ENCODE measurements at regions not wholly inside any gene's neighbourhood (a gene's known extent, or its start where the extent isn't known, plus 50 kb on each side); places are given as distances from the start of the nearest gene placed in this dataset.

- DNase-seq (ENCODE audit: low read depth) = no peak
- H3K4me3 ChIP-seq (ENCODE audit: low read depth, low read length) = no peak overlapping the region
Measured at GRCh38 chr14:101456246-101457175, 104.8 kb upstream of the DIO3 start.

- no peak overlapping the region for H3K4me3 ChIP-seq (ENCODE audit: low read depth, low read length)
- no peak for DNase-seq (ENCODE audit: low read depth)
Measured at GRCh38 chr14:101457301-101457935, 103.9 kb upstream of the DIO3 start.

- no peak for DNase-seq (ENCODE audit: low read depth)
Measured at GRCh38 chr14:101457936-101458740, 103.2 kb upstream of the DIO3 start.

GRCh38 chr14:101458741-101459550 lies 102.3 kb upstream of the DIO3 start:
- no peak overlapping the region for H3K4me3 ChIP-seq (ENCODE audit: low read depth, low read length)
- no peak for DNase-seq (ENCODE audit: low read depth)

More at GRCh38 chr14:101457936-101458740, 103.2 kb upstream of the DIO3 start:
- H3K4me3 ChIP-seq (ENCODE audit: low read depth, low read length) = no peak overlapping the region

GRCh38 chr14:101459551-101459900 lies 101.8 kb upstream of the DIO3 start:
- no peak for DNase-seq (ENCODE audit: low read depth)
- no peak overlapping the region for H3K4me3 ChIP-seq (ENCODE audit: low read depth, low read length)

GRCh38 chr14:101460521-101460920 lies 100.8 kb upstream of the DIO3 start:
- DNase-seq (ENCODE audit: low read depth) = no peak
- no peak overlapping the region for H3K4me3 ChIP-seq (ENCODE audit: low read depth, low read length)

- no peak for DNase-seq (ENCODE audit: low read depth)
- no peak overlapping the region for H3K4me3 ChIP-seq (ENCODE audit: low read depth, low read length)
Measured at GRCh38 chr14:101460986-101461750, 100.1 kb upstream of the DIO3 start.

GRCh38 chr14:101461891-101462290 lies 99.4 kb upstream of the DIO3 start:
- H3K4me3 ChIP-seq (ENCODE audit: low read depth, low read length) = no peak overlapping the region
- DNase-seq (ENCODE audit: low read depth) = no peak

- DNase-seq (ENCODE audit: low read depth) = no peak
- H3K4me3 ChIP-seq (ENCODE audit: low read depth, low read length) = no peak overlapping the region
Measured at GRCh38 chr14:101462726-101463565, 98.3 kb upstream of the DIO3 start.

- H3K4me3 ChIP-seq (ENCODE audit: low read depth, low read length) = no peak overlapping the region
- DNase-seq (ENCODE audit: low read depth) = no peak
Measured at GRCh38 chr14:101463566-101464171, 97.6 kb upstream of the DIO3 start.

GRCh38 chr14:101464310-101464983 lies 96.8 kb upstream of the DIO3 start:
- H3K4me3 ChIP-seq (ENCODE audit: low read depth, low read length) = no peak overlapping the region
- DNase-seq (ENCODE audit: low read depth) = no peak

- no peak overlapping the region for H3K4me3 ChIP-seq (ENCODE audit: low read depth, low read length)
- no peak for DNase-seq (ENCODE audit: low read depth)
Measured at GRCh38 chr14:101464984-101465794, 96.1 kb upstream of the DIO3 start.

- no peak for DNase-seq (ENCODE audit: low read depth)
- H3K4me3 ChIP-seq (ENCODE audit: low read depth, low read length) = no peak overlapping the region
Measured at GRCh38 chr14:101465795-101466448, 95.4 kb upstream of the DIO3 start.

GRCh38 chr14:101466456-101467180 lies 94.7 kb upstream of the DIO3 start:
- H3K4me3 ChIP-seq (ENCODE audit: low read depth, low read length) = no peak overlapping the region
- no peak for DNase-seq (ENCODE audit: low read depth)

Data from skeletal muscle cell (primary cell).